Lower leg skin (tissue), 4 donors: ENCODE measurements at regions not wholly inside any gene's neighbourhood (a gene's known extent, or its start where the extent isn't known, plus 50 kb on each side); places are given as distances from the start of the nearest gene placed in this dataset.

Experiments
- DNase-seq, 2 donors: peaks; one replicate each; pipeline ENCODE4 v3.0.0-alpha.2; 2019; ENCODE audit warnings: low spot score in 2 of 2
- H3K4me3 ChIP-seq: fragments of 200-600 bp; sonication (generic); 2 replicates; pipeline ENCODE4 v1.5.1; 2017; ENCODE audit warnings: mild to moderate bottlenecking, low read depth; ENCODE audit not compliant: poor library complexity, severe bottlenecking
- CTCF ChIP-seq, 3 donors: fragments of 450-650 bp; IDR thresholded peaks; one replicate each; pipeline ENCODE4 v1.5.1; 2016; ENCODE audit warnings: antibody characterized with exemption in 3 of 3, mild to moderate bottlenecking in 3 of 3, moderate library complexity in 2 of 3
- POLR2A ChIP-seq, 2 donors: fragments of 450-650 bp; IDR thresholded peaks; one replicate each; pipeline ENCODE4 v1.6.1; 2016 to 2017; ENCODE audit warnings: antibody characterized with exemption in 2 of 2, mild to moderate bottlenecking in 1 of 2, moderate library complexity in 1 of 2
- whole genome bisulfite sequencing, 2 donors: methylation state at CpG; one replicate each; pipeline ENCODE4 v1.1.5; 2018; 5-methylcytosine and 5-hydroxymethylcytosine counted together
- intact Hi-C: fragments of 100-400 bp; cut with DNase I; formaldehyde crosslinking; loops from one replicate; pipeline ENCODE4 v1.15.0; 2023; ENCODE audit warnings: low total_unique reads

GRCh38 chr16:88297178-88297720 lies 85.5 kb upstream of the ZNF469 start:
- intact Hi-C loops: no loop called here
- TF ChIP-seq CTCF (IDR thresholded peaks at IDR 0.05): no peak
- TF ChIP-seq POLR2A (IDR thresholded peaks at IDR 0.05): no peak
- DNase-seq: no peak
- no peak overlapping the region for H3K4me3 ChIP-seq
- 55 to 60% methylated on average over 22 of the region's 22 CpGs for WGBS, 2 donors

DNA sequence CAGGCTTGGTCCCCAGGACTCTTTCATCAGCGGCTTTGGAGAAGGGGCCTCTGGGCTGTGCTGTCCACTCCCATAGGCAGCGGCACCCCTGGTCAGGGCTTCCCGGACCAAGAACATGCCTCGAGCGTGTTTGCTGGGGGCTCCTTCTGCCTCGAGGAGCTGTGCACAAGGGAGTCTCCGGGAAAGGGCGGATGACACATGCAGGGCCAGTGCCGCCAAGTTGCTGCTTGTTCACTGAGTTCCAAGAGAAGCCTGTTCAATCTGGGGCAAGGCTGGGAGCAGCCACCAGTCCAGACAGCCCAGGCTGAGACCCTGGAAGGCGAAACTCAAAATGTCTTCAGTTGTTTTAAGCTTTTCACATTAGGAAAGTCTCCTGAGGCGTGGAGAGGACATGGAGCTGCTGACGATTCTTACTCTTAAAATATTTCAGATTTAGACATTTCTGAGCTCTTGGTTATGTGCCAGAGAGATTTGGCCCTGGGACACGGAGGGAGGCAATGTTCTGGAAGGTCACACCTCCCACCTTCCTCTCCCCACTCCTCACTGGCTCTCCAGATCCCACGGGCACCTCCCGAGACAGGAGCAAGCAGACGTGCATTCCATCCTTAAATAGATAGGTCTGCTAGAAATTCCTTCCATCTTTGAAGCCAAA lies 84.5 kb upstream of the ZNF469 start:
- TF ChIP-seq CTCF (IDR thresholded peaks at IDR 0.05) (no peak), POLR2A (IDR thresholded peaks at IDR 0.05) (no peak)
- H3K4me3 ChIP-seq: no peak overlapping the region
- intact Hi-C loops: no loop called here
- WGBS, 2 donors: 30 to 37% methylated on average over 15 to 16 of the region's 16 CpGs
- peak; percentile 44 to 90 for DNase-seq

GRCh38 chr16:88298833-88299745 lies 83.7 kb upstream of the ZNF469 start:
- no peak for DNase-seq
- H3K4me3 ChIP-seq: no peak overlapping the region
- 58 to 66% methylated on average over 14 of the region's 14 CpGs for WGBS, 2 donors
- TF ChIP-seq POLR2A (IDR thresholded peaks at IDR 0.05) (no peak), CTCF (IDR thresholded peaks at IDR 0.05) (no peak)
- intact Hi-C loops: no loop called here

DNA sequence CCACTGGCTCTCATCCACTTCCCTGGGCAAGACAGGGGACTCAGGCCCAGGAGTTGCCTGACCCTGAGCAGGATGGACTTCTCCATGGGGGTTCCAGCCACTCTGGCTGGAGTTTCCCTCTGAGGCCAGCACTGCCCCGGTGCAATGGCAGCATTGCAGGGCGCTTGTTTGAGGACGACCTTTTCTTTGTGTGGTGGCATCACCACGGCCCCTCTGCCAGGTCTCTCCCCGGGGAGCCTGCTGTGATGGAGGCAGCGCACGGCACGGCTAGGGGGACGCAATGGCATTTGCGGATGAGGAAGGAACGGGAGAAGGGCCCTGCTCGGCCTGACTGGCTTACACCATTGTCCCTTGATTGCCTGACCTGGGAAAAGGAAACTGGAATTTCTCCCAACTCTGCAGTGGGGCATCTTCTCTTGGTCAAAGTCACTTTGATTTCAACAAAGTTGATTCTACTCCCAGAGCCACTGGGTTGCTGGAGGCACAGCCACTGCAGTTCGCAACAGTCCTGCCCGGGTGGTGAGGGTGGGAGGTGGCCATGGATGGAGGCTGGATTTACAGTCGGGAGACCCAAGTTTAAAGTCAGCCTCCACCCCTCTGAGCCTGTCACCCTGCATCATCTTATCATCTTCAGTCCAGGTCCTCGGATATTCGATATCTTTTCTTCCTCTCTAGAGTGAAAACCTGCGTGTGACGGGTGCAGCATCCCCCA lies 82.9 kb upstream of the ZNF469 start:
- DNase-seq: no peak
- WGBS, 2 donors: 92 to 96% methylated on average over 16 to 19 of the region's 19 CpGs
- intact Hi-C loops: no loop called here
- TF ChIP-seq CTCF (IDR thresholded peaks at IDR 0.05) (no peak), POLR2A (IDR thresholded peaks at IDR 0.05) (no peak)
- no peak overlapping the region for H3K4me3 ChIP-seq

- no peak for DNase-seq
- 85 to 89% methylated on average over 12 of the region's 12 CpGs for WGBS, 2 donors
- no peak overlapping the region for H3K4me3 ChIP-seq
- no peak for TF ChIP-seq POLR2A (IDR thresholded peaks at IDR 0.05)
- no peak for TF ChIP-seq CTCF (IDR thresholded peaks at IDR 0.05)
- intact Hi-C loops: no loop called here
These were observed 82.3 kb upstream of the ZNF469 start for GRCh38 chr16:88300463-88300835.
